ENCODE measurements at regions not wholly inside any gene's neighbourhood (a gene's known extent, or its start where the extent isn't known, plus 50 kb on each side); places are given as distances from the start of the nearest gene placed in this dataset.

- DNase-seq, result no peak
These were observed 445.4 kb downstream of the ZNF608 start for GRCh38 chr5:124300815-124301621.

GRCh38 chr5:124297826-124298225 is 448.6 kb downstream of the ZNF608 start:
- peak; percentile 5 for DNase-seq

- no peak for DNase-seq
These were observed 454.1 kb downstream of the ZNF608 start for GRCh38 chr5:124292322-124292855.

GRCh38 chr5:124289641-124290311 is 456.7 kb downstream of the ZNF608 start:
- DNase-seq, result no peak

- DNase-seq, result no peak
These were observed 457.3 kb downstream of the ZNF608 start for GRCh38 chr5:124289130-124289529.

GRCh38 chr5:124287813-124288212 is 458.6 kb downstream of the ZNF608 start:
- no peak for DNase-seq

- DNase-seq, result no peak
These were observed 460.7 kb downstream of the ZNF608 start for GRCh38 chr5:124285733-124286132.

- DNase-seq, result no peak
These were observed 461.4 kb downstream of the ZNF608 start for GRCh38 chr5:124285071-124285470.

- DNase-seq, result no peak
These were observed 463.4 kb downstream of the ZNF608 start for GRCh38 chr5:124283031-124283430.

GRCh38 chr5:124280079-124280478 is 466.4 kb downstream of the ZNF608 start:
- DNase-seq, result no peak

- peak; percentile 10 for DNase-seq
These were observed 467.1 kb downstream of the ZNF608 start for GRCh38 chr5:124279146-124279876.

GRCh38 chr5:124278636-124279035 is 467.8 kb downstream of the ZNF608 start:
- DNase-seq, result no peak

- DNase-seq, result no peak
These were observed 468.5 kb downstream of the ZNF608 start for GRCh38 chr5:124277767-124278545.

- DNase-seq, result no peak
These were observed 470.3 kb downstream of the ZNF608 start for GRCh38 chr5:124276166-124276565.

- peak; percentile 74 for DNase-seq
These were observed 471.5 kb downstream of the ZNF608 start for GRCh38 chr5:124274949-124275348.

- no peak for DNase-seq
These were observed 481.9 kb downstream of the ZNF608 start for GRCh38 chr5:124264499-124264898.

GRCh38 chr5:124263680-124264491 is 482.6 kb downstream of the ZNF608 start:
- no peak for DNase-seq

- no peak for DNase-seq
These were observed 483.4 kb downstream of the ZNF608 start for GRCh38 chr5:124262991-124263571.

- DNase-seq, result peak; percentile 15
These were observed 484.0 kb downstream of the ZNF608 start for GRCh38 chr5:124262470-124262869.

- no peak for DNase-seq
These were observed 484.6 kb downstream of the ZNF608 start for GRCh38 chr5:124261848-124262247.

- no peak for DNase-seq
These were observed 485.4 kb downstream of the ZNF608 start for GRCh38 chr5:124260921-124261515.
